Lung (tissue), 11 donors: ENCODE measurements at regions not wholly inside any gene's neighbourhood (a gene's known extent, or its start where the extent isn't known, plus 50 kb on each side); places are given as distances from the start of the nearest gene placed in this dataset.

Experiments used
- ATAC-seq: fragments of 200-7000 bp; cut with Tn5 transposase; one replicate; pipeline ENCODE4 v1.9.1; 2020; ENCODE audit warnings: moderate number of reproducible peaks; ENCODE audit not compliant: insufficient read depth, low FRiP score
- DNase-seq, 3 donors: peaks; one replicate each; pipeline ENCODE4 v3.0.0-alpha.2; 2013 to 2017
- H3K27ac ChIP-seq, 2 donors: one replicate each; pipeline ENCODE4 v1.5.1; 2013; ENCODE audit warnings: mild to moderate bottlenecking in 2 of 2, moderate library complexity in 2 of 2, control low read depth in 1 of 2, inconsistent platforms in 1 of 2, low read depth in 1 of 2, low read length in 1 of 2
- H3K27me3 ChIP-seq, 3 donors: one replicate each; pipeline ENCODE4 v1.5.1; 2013; ENCODE audit warnings: low read length in 2 of 3; ENCODE audit not compliant: control insufficient read depth in 3 of 3, insufficient read depth in 3 of 3
- H3K36me3 ChIP-seq, 4 donors: one replicate each; pipeline ENCODE4 v1.5.1; 2013; ENCODE audit warnings: low read length in 4 of 4, mild to moderate bottlenecking in 1 of 4, moderate library complexity in 1 of 4; ENCODE audit not compliant: control insufficient read depth in 4 of 4, insufficient read depth in 4 of 4
- H3K4me1 ChIP-seq, 5 donors: one replicate each; pipeline ENCODE4 v1.5.1; 2013; ENCODE audit warnings: low read length in 5 of 5, mild to moderate bottlenecking in 2 of 5, moderate library complexity in 1 of 5; ENCODE audit not compliant: control insufficient read depth in 5 of 5, insufficient read depth in 5 of 5
- H3K4me3 ChIP-seq: one replicate; pipeline ENCODE4 v1.5.1; 2013; ENCODE audit warnings: mild to moderate bottlenecking, control low read depth, moderate library complexity
- H3K9ac ChIP-seq, 2 donors: one replicate each; pipeline ENCODE4 v1.5.1; 2013; ENCODE audit warnings: low read length in 2 of 2, control low read depth in 1 of 2; ENCODE audit not compliant: insufficient read depth in 1 of 2
- H3K9me3 ChIP-seq, 4 donors: one replicate each; pipeline ENCODE4 v1.5.1; 2013; ENCODE audit warnings: low read length in 3 of 4, mild to moderate bottlenecking in 1 of 4, moderate library complexity in 1 of 4; ENCODE audit not compliant: control insufficient read depth in 4 of 4, insufficient read depth in 3 of 4
- CTCF ChIP-seq: IDR thresholded peaks from 2 replicates; pipeline ENCODE4 v1.5.1; 2012; ENCODE audit warnings: mild to moderate bottlenecking; ENCODE audit errors: control extremely low read depth, extremely low read depth
- WGBS, 2 donors: extraction: QIAGEN DNeasy Blood & Tissue Kit; methylation state at CpG; one replicate each; pipeline ENCODE4 v1.1.7; 2013; 5-methylcytosine and 5-hydroxymethylcytosine counted together
- donor health status: control.
- donor health status: control.
- donor health status: Bipolar disorder and iron deficiency.
- donor health status: healthy.
- donor health status: DM: yes; HTN: yes; CAD: no.

GRCh38 chr13:99655351-99656091 is 154.2 kb downstream of the TM9SF2 start:
- 77 to 82% methylated on average over 17 of the region's 17 CpGs for WGBS, 2 donors
- H3K36me3 ChIP-seq, result no peaks in the 10 kb centered on the region
- H3K9me3 ChIP-seq, result no peaks in the 10 kb centered on the region
- DNase-seq, result no peak
- no peak overlapping the region for H3K4me3 ChIP-seq
- H3K27ac ChIP-seq, result no peak overlapping the region
- peaks cover 0 to 18% (median 0%) of the 10 kb centered on the region in 5 donors for H3K4me1 ChIP-seq
- no peak for ATAC-seq
- no peak overlapping the region for H3K9ac ChIP-seq
- TF ChIP-seq CTCF, result no peak
- peaks cover 0 to 7% (median 0%) of the 10 kb centered on the region in 3 donors for H3K27me3 ChIP-seq

- Histone ChIP-seq H3K36me3 (no peaks in the 10 kb centered on the region), H3K27ac (no peak overlapping the region), H3K9me3 (no peaks in the 10 kb centered on the region), H3K9ac (no peak overlapping the region), H3K4me1 (peaks cover 0 to 18% (median 0%) of the 10 kb centered on the region in 5 donors), H3K4me3 (no peak overlapping the region), H3K27me3 (peaks cover 0 to 3% (median 0%) of the 10 kb centered on the region in 3 donors)
- DNase-seq, result no peak
- no peak for TF ChIP-seq CTCF
- 81 to 90% methylated on average over 4 of the region's 4 CpGs for WGBS, 2 donors
- ATAC-seq, result no peak
Observed at GRCh38 chr13:99654076-99654475, 152.8 kb downstream of the TM9SF2 start.

- DNase-seq, result no peak
- no peaks in the 10 kb centered on the region for H3K36me3 ChIP-seq
- no peak overlapping the region for H3K9ac ChIP-seq
- ATAC-seq, result no peak
- H3K9me3 ChIP-seq, result no peaks in the 10 kb centered on the region
- H3K27ac ChIP-seq, result no peak overlapping the region
- H3K4me3 ChIP-seq, result no peak overlapping the region
- peaks cover 0 to 3% (median 0%) of the 10 kb centered on the region in 3 donors for H3K27me3 ChIP-seq
- no peak for TF ChIP-seq CTCF
- H3K4me1 ChIP-seq, result peaks cover 0 to 13% (median 0%) of the 10 kb centered on the region in 5 donors
- 39 to 66% methylated on average over 2 of the region's 2 CpGs for WGBS, 2 donors
Observed at GRCh38 chr13:99653526-99653925, 152.3 kb downstream of the TM9SF2 start.

GRCh38 chr13:99652901-99653300 is 151.6 kb downstream of the TM9SF2 start:
- H3K9ac ChIP-seq, result no peak overlapping the region
- TF ChIP-seq CTCF, result no peak
- H3K27ac ChIP-seq, result no peak overlapping the region
- H3K27me3 ChIP-seq, result peaks cover 0 to 3% (median 0%) of the 10 kb centered on the region in 3 donors
- no peaks in the 10 kb centered on the region for H3K36me3 ChIP-seq
- WGBS, 2 donors, result 81 to 86% methylated on average over 3 of the region's 3 CpGs
- peaks cover 0 to 13% (median 0%) of the 10 kb centered on the region in 5 donors for H3K4me1 ChIP-seq
- H3K4me3 ChIP-seq, result no peak overlapping the region
- DNase-seq, result no peak
- H3K9me3 ChIP-seq, result no peaks in the 10 kb centered on the region
- ATAC-seq, result no peak
